Natural killer cell (primary cell): ENCODE measurements at regions not wholly inside any gene's neighbourhood (a gene's known extent, or its start where the extent isn't known, plus 50 kb on each side); places are given as distances from the start of the nearest gene placed in this dataset.

Source experiments
- ATAC-seq, 3 donors: fragments of 150-1000 bp in 2 of 3; fragments of 200-7000 bp in 1 of 3; cut with Tn5 transposase; 1 replicate in 1 of 3; 2 replicates in 2 of 3; pipeline ENCODE4 v1.10.0; 2021; ENCODE audit warnings: mild to moderate bottlenecking in 2 of 3, moderate library complexity in 2 of 3
- DNase-seq, 2 donors: peaks; one replicate each; pipeline versions ENCODE4 v3.0.0 to v3.0.0-alpha.2; 2013 to 2021; ENCODE audit warnings: mixed read lengths in 1 of 2
- H3K27ac ChIP-seq: one replicate; pipeline ENCODE4 v1.5.1; 2013; ENCODE audit warnings: mild to moderate bottlenecking, low read length
- H3K27me3 ChIP-seq: one replicate; pipeline ENCODE4 v1.6.1; 2013; ENCODE audit warnings: low read length; ENCODE audit not compliant: control insufficient read depth, insufficient read depth
- H3K36me3 ChIP-seq: one replicate; pipeline ENCODE4 v1.6.1; 2013; ENCODE audit warnings: low read length; ENCODE audit not compliant: control insufficient read depth, insufficient read depth
- H3K4me1 ChIP-seq: one replicate; pipeline ENCODE4 v1.6.1; 2013; ENCODE audit warnings: low read length; ENCODE audit not compliant: control insufficient read depth, insufficient read depth
- H3K4me3 ChIP-seq: one replicate; pipeline ENCODE4 v1.5.1; 2013; ENCODE audit warnings: low read length
- H3K9me3 ChIP-seq: one replicate; pipeline ENCODE4 v1.6.1; 2013; ENCODE audit warnings: low read length; ENCODE audit not compliant: control insufficient read depth, insufficient read depth
- H3K27ac Mint-ChIP-seq, 2 donors: one replicate each; pipeline ENCODE4 v1.8.0; 2022; ENCODE audit warnings: mild to moderate bottlenecking in 2 of 2, mixed read lengths in 2 of 2, moderate library complexity in 1 of 2
- H3K27me3 Mint-ChIP-seq, 2 donors: one replicate each; pipeline ENCODE4 v1.8.0; 2022; ENCODE audit warnings: low read depth in 2 of 2, mixed read lengths in 2 of 2
- H3K36me3 Mint-ChIP-seq: one replicate; pipeline ENCODE4 v1.8.0; 2022; ENCODE audit warnings: mixed read lengths
- H3K4me1 Mint-ChIP-seq, 2 donors: one replicate each; pipeline ENCODE4 v1.8.0; 2022; ENCODE audit warnings: mixed read lengths in 2 of 2
- H3K4me3 Mint-ChIP-seq: one replicate; pipeline ENCODE4 v1.8.0; 2022; ENCODE audit warnings: mild to moderate bottlenecking, moderate library complexity, mixed read lengths
- H3K9me3 Mint-ChIP-seq, 2 donors: one replicate each; pipeline ENCODE4 v1.8.0; 2022; ENCODE audit warnings: mixed read lengths in 2 of 2
- CTCF ChIP-seq: fragments of 200-600 bp; IDR thresholded peaks from one replicate; pipeline ENCODE4 v1.8.0; 2022; ENCODE audit warnings: antibody characterized with exemption
- WGBS: methylation state at CpG from one replicate; pipeline ENCODE4 v1.1.7; 2013; ENCODE audit warnings: missing lambda C conversion rate; ENCODE audit not compliant: insufficient coverage; 5-methylcytosine and 5-hydroxymethylcytosine counted together
- intact Hi-C: fragments of 100-400 bp; cut with micrococcal nuclease; formaldehyde crosslinking; loops from one replicate; pipeline ENCODE4 v1.14.2; 2022

GRCh38 chr2:120497261-120497977, 151.5 kb downstream of the INHBB start:
- Mint-ChIP-seq H3K27me3 (peaks cover 0 to 6% of the 10 kb centered on the region in 2 donors), H3K27ac (no peak overlapping the region), H3K4me1 (no peaks in the 10 kb centered on the region), H3K4me3 (no peak overlapping the region), H3K9me3 (no peaks in the 10 kb centered on the region), H3K36me3 (no peaks in the 10 kb centered on the region)
- 91% methylated on average over 7 of the region's 7 CpGs for WGBS
- Histone ChIP-seq H3K27ac (no peak overlapping the region), H3K9me3 (no peaks in the 10 kb centered on the region), H3K36me3 (no peaks in the 10 kb centered on the region), H3K27me3 (no peaks in the 10 kb centered on the region), H3K4me1 (no peaks in the 10 kb centered on the region), H3K4me3 (no peak overlapping the region)
- intact Hi-C loops = no loop called here
- DNase-seq (no peak), ATAC-seq (no peak)
- no peak for TF ChIP-seq CTCF

GRCh38 chr2:120498121-120498520, 152.2 kb downstream of the INHBB start:
- Mint-ChIP-seq H3K36me3 (no peaks in the 10 kb centered on the region), H3K27me3 (peaks cover 0 to 6% of the 10 kb centered on the region in 2 donors), H3K9me3 (no peaks in the 10 kb centered on the region), H3K27ac (no peak overlapping the region), H3K4me1 (no peaks in the 10 kb centered on the region), H3K4me3 (no peak overlapping the region)
- DNase-seq (no peak), ATAC-seq (no peak)
- intact Hi-C loops = no loop called here
- Histone ChIP-seq H3K9me3 (no peaks in the 10 kb centered on the region), H3K27me3 (no peaks in the 10 kb centered on the region), H3K36me3 (no peaks in the 10 kb centered on the region), H3K27ac (no peak overlapping the region), H3K4me3 (no peak overlapping the region), H3K4me1 (no peaks in the 10 kb centered on the region)
- WGBS = 71% methylated on average over 3 of the region's 3 CpGs
- no peak for TF ChIP-seq CTCF

- DNase-seq = no peak
- peaks cover 0 to 6% of the 10 kb centered on the region in 2 donors for H3K27me3 Mint-ChIP-seq
- H3K4me3 Mint-ChIP-seq = no peak overlapping the region
- 88% methylated on average over 13 of the region's 13 CpGs for WGBS
- Histone ChIP-seq H3K36me3 (no peaks in the 10 kb centered on the region), H3K4me1 (no peaks in the 10 kb centered on the region), H3K27ac (no peak overlapping the region), H3K9me3 (no peaks in the 10 kb centered on the region), H3K4me3 (no peak overlapping the region), H3K27me3 (no peaks in the 10 kb centered on the region)
- intact Hi-C loops = no loop called here
- H3K4me1 Mint-ChIP-seq = no peaks in the 10 kb centered on the region
- no peak overlapping the region for H3K27ac Mint-ChIP-seq
- no peak for TF ChIP-seq CTCF
- ATAC-seq = no peak
- no peaks in the 10 kb centered on the region for H3K9me3 Mint-ChIP-seq
- H3K36me3 Mint-ChIP-seq = no peaks in the 10 kb centered on the region
Measured at GRCh38 chr2:120498576-120499394, 152.8 kb downstream of the INHBB start.
